ENCODE measurements at regions not wholly inside any gene's neighbourhood (a gene's known extent, or its start where the extent isn't known, plus 50 kb on each side); places are given as distances from the start of the nearest gene placed in this dataset.

- TF ChIP-seq CTCF (IDR thresholded peaks at IDR 0.05) (no peak), POLR2A (IDR thresholded peaks at IDR 0.05) (no peak)
These were observed 88.7 kb downstream of the RAMP3 start for GRCh38 chr7:45246339-45246738.

All from esophagus squamous epithelium (tissue), 4 donors.